Panc1 (cell line): ENCODE measurements at regions not wholly inside any gene's neighbourhood (a gene's known extent, or its start where the extent isn't known, plus 50 kb on each side); places are given as distances from the start of the nearest gene placed in this dataset.

ENCODE experiments used
- POLR2AphosphoS5 ChIP-seq: IDR thresholded peaks from 2 replicates; pipeline ENCODE4 v1.6.1; 2012; ENCODE audit warnings: mild to moderate bottlenecking, low read depth, low read length, moderate library complexity
- TCF7L2 ChIP-seq: IDR thresholded peaks from 2 replicates; pipeline ENCODE4 v1.6.1; 2011; ENCODE audit warnings: mild to moderate bottlenecking, low read depth, low read length, inconsistent platforms
- TF ChIP-seq, protein P1 (sequence below): fragments of 450-650 bp; IDR thresholded peaks from 2 replicates; pipeline ENCODE4 v1.5.1; 2017; ENCODE audit warnings: mild to moderate bottlenecking
- TF ChIP-seq, protein P2 (sequence below), 2 experiments: IDR thresholded peaks; 2 replicates each; pipeline ENCODE4 v1.6.1; 2011 to 2012; ENCODE audit warnings: low read depth in 2 of 2, control low read depth in 1 of 2, low read length in 1 of 2, mild to moderate bottlenecking in 1 of 2, moderate library complexity in 1 of 2; ENCODE audit not compliant: insufficient read depth in 1 of 2

DNA sequence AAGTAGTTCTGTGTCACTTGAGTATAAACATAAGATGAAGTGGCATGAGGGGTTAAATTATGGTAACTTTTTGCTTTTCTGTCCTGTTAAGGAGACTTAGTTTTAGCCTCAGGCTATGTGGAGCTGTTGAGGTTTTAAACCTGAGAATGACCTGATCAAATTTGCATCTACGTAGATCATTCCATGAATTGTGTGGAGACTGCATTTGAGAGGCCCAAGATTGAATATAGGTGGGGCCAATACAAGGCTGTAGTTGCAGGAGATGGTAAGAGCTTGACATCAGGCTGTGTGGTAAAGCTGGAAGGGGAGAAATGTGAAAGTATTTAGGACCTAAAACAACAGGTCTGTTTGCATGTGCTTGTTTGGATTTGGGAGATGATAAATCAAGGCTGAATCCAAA lies 249.5 kb downstream of the SLC16A7 start:
- TF ChIP-seq POLR2AphosphoS5 (no peak), TCF7L2 (no peak)
- TF ChIP-seq, protein P1, sequence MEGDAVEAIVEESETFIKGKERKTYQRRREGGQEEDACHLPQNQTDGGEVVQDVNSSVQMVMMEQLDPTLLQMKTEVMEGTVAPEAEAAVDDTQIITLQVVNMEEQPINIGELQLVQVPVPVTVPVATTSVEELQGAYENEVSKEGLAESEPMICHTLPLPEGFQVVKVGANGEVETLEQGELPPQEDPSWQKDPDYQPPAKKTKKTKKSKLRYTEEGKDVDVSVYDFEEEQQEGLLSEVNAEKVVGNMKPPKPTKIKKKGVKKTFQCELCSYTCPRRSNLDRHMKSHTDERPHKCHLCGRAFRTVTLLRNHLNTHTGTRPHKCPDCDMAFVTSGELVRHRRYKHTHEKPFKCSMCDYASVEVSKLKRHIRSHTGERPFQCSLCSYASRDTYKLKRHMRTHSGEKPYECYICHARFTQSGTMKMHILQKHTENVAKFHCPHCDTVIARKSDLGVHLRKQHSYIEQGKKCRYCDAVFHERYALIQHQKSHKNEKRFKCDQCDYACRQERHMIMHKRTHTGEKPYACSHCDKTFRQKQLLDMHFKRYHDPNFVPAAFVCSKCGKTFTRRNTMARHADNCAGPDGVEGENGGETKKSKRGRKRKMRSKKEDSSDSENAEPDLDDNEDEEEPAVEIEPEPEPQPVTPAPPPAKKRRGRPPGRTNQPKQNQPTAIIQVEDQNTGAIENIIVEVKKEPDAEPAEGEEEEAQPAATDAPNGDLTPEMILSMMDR = no peak
- TF ChIP-seq, protein P2, sequence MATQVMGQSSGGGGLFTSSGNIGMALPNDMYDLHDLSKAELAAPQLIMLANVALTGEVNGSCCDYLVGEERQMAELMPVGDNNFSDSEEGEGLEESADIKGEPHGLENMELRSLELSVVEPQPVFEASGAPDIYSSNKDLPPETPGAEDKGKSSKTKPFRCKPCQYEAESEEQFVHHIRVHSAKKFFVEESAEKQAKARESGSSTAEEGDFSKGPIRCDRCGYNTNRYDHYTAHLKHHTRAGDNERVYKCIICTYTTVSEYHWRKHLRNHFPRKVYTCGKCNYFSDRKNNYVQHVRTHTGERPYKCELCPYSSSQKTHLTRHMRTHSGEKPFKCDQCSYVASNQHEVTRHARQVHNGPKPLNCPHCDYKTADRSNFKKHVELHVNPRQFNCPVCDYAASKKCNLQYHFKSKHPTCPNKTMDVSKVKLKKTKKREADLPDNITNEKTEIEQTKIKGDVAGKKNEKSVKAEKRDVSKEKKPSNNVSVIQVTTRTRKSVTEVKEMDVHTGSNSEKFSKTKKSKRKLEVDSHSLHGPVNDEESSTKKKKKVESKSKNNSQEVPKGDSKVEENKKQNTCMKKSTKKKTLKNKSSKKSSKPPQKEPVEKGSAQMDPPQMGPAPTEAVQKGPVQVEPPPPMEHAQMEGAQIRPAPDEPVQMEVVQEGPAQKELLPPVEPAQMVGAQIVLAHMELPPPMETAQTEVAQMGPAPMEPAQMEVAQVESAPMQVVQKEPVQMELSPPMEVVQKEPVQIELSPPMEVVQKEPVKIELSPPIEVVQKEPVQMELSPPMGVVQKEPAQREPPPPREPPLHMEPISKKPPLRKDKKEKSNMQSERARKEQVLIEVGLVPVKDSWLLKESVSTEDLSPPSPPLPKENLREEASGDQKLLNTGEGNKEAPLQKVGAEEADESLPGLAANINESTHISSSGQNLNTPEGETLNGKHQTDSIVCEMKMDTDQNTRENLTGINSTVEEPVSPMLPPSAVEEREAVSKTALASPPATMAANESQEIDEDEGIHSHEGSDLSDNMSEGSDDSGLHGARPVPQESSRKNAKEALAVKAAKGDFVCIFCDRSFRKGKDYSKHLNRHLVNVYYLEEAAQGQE (IDR thresholded peaks at IDR 0.05; ENCODE audit: insufficient read depth in 1 of 2, low read depth in 2 of 2, low read length in 1 of 2) = no peak
